Activated CD4-positive, alpha-beta T cell treated with anti-CD3 and anti-CD28 coated beads for 4 hours (primary cell): ENCODE measurements at regions not wholly inside any gene's neighbourhood (a gene's known extent, or its start where the extent isn't known, plus 50 kb on each side); places are given as distances from the start of the nearest gene placed in this dataset.
"Not testable (repeated sequence)": the region's sequence is repeated elsewhere in the genome, so short reads cannot be mapped to it uniquely, and the experiment has no call there.

ENCODE experiments used
- DNase-seq, 2 donors: peaks; one replicate each; pipeline ENCODE4 v3.0.0-alpha.2; 2020

- not testable (repeated sequence) for DNase-seq
Measured at GRCh38 chr1:194738843-194739242, 1552.4 kb upstream of the B3GALT2 start.

GRCh38 chr1:194734970-194735369 lies 1548.6 kb upstream of the B3GALT2 start:
- DNase-seq, result no peak

GRCh38 chr1:194731025-194731424 lies 1544.6 kb upstream of the B3GALT2 start:
- DNase-seq, result no peak

- no peak for DNase-seq
Measured at GRCh38 chr1:194730304-194730703, 1543.9 kb upstream of the B3GALT2 start.

GRCh38 chr1:194723067-194723466 lies 1536.7 kb upstream of the B3GALT2 start:
- DNase-seq, result no peak

DNA sequence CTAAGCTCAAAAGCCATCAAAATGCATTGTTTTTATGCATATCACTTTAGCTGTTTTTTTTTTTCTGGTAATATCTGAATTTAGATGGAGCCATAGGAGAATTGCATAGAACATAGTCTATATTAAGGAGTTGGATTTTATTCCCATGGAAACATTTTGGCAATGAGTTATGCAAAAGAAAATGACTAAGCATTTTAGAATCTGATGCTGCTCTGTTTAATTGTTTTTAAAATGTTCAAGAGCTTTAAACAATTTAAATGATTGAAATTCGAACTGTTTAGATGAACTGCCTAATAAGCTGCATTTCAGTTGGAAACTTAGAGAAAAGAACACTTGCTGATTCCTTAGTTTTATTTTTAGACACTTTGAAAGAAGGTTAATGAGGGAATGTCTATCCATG lies 1531.5 kb upstream of the B3GALT2 start:
- DNase-seq, result no peak

GRCh38 chr1:194717334-194717733 lies 1530.9 kb upstream of the B3GALT2 start:
- no peak for DNase-seq

- no peak for DNase-seq
Measured at GRCh38 chr1:194710671-194711070, 1524.3 kb upstream of the B3GALT2 start.

- no peak for DNase-seq
Measured at GRCh38 chr1:194709439-194709838, 1523.0 kb upstream of the B3GALT2 start.

DNA sequence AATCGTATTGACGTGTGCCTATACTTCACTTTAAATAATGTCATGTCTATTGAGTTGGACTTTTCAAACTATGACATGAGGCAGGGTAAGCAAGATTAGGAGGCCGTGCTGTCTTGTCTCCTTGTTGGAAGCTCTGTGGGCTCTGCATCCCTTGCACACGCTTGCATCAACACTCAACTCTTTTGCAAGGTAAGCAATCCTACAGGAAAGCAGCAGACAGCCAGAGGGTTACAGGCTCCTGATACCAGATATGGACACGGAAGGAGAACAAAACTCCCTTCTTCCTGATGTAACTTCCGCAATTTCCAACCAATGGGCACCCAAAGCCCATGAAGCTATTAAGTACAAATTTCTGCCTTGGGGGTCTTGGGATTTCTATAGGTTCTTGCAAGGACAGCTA lies 1520.7 kb upstream of the B3GALT2 start:
- no peak for DNase-seq

DNA sequence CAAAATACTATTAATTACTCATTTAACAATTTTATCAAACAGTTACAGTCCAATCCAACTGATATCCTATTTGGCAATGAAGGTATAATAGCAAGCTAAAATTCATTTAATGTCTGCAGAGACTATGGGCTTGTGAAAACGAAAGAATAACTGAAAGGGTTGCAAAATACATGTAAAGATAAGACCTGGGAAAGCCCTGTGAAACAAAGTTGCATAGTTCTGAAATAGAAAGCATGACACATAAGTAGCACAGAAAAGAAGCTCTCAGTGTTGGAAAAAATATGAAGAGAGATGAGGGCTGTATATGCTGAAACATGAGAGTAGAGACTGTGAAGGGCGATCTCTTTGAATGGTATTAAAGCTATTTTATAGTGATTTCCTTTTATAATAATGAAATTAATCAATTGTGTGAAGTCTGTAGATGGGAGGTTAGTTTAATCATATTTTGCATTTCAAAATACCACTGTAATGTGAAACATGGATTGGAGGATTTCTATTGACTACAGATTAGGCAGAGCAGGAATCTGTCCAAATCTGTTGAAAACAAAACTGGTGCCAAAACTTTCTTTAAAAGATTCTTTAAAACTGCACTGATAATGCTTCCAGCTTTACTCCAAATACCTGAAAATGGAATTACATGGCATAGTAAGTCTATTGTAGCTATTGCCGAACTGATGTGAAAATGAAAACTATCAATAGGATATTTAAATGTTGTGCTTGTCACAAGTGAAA lies 1518.9 kb upstream of the B3GALT2 start:
- no peak for DNase-seq

GRCh38 chr1:194698908-194699318 lies 1512.5 kb upstream of the B3GALT2 start:
- no peak for DNase-seq

GRCh38 chr1:194693244-194693643 lies 1506.8 kb upstream of the B3GALT2 start:
- no peak for DNase-seq

GRCh38 chr1:194684636-194685035 lies 1498.2 kb upstream of the B3GALT2 start:
- DNase-seq, result no peak

DNA sequence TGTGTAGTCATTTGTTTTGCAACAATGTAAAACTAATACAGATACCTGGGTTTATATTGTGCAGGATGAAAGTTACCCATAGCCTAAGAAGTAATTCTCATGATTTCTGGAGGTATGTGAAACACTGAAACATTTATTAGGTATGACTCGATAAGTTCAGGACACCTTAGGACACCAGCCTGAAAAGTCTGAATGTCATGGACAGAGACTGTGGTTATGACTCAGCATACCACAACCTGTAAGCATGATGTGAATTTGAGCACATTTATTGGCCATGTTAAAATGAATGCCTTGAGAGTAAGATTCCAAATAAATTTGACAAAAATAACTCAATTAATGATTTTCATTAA lies 1471.7 kb upstream of the B3GALT2 start:
- no peak for DNase-seq

DNA sequence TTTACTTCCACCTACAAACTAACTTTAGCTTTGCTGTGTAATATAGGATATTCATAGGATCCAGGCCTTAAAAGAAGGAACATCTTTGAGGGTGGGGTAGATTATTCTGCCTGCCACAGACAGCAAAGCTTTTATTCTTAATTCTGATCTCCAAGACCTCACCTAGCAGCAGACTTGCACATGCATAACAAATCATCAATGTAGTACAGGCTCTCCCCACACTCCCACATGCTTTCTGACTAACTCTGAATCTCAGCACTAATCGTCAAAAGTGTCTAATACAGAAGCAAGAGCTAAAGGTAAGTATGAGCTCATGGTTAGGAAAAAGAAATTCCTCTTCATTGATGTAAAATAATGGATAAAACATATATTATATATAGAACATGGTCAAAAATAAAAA lies 1468.5 kb upstream of the B3GALT2 start:
- DNase-seq, result no peak

- no peak for DNase-seq
Measured at GRCh38 chr1:194653385-194653784, 1467.0 kb upstream of the B3GALT2 start.

GRCh38 chr1:194647118-194647517 lies 1460.7 kb upstream of the B3GALT2 start:
- DNase-seq, result no peak

DNA sequence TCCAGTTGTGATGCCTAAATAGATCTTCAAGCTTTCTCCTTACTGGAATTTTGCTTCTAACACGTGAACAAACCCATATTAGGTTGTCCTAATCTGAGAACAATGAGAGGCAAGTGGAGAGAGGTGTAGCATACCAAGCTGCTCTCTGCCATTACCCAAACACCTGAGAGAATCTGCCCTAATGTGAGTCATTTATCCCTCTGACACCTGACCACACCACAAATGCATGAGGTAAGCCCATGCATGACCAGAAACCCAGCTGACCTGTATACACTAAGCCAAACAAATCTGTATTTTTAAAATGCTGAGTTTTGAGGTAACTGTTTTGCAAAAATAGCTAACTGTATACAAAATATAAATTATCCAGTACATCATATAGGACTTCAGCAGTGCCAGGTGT lies 1458.1 kb upstream of the B3GALT2 start:
- DNase-seq, result no peak

- DNase-seq, result no peak
Measured at GRCh38 chr1:194640322-194640721, 1453.9 kb upstream of the B3GALT2 start.

- no peak for DNase-seq
Measured at GRCh38 chr1:194629011-194629410, 1442.6 kb upstream of the B3GALT2 start.

- DNase-seq, result no peak
Measured at GRCh38 chr1:194624833-194625232, 1438.4 kb upstream of the B3GALT2 start.

DNA sequence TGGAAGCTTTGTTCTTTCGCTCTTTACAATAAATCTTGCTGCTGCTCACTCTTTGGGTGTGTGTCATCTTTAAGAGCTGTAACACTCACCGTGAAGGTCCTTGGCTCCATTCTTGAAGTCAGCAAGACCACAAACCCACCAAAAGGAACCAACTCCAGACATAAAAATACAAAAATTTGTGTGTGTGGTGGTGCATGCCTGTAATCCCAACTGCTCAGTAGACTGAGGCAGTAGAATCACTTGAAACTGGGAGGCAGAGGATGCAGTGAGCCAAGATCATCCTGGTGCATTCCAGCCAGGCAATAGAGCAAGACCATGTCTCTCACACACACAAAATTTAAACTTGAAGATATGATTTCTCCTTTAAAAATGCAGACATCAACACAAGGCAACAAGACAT lies 1431.7 kb upstream of the B3GALT2 start:
- DNase-seq, result no peak

DNA sequence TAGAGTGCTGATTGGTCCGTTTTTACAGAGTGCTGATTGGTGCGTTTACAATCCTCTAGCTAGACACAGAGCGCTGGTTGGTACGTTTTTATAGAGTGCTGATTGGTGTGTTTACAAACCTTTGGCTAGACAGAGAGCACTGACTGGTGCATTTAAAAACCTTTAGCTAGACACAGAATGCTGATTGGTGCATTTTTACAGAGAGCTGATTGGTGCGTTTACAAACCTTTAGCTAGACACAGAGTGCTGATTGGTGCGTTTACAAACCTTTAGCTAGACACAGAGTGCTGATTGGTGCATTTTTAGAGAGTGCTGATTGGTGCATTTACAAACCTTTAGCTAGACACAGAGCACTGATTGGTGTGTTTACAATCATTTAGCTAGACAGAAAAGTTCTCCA lies 1430.9 kb upstream of the B3GALT2 start:
- DNase-seq, result not testable (repeated sequence)

DNA sequence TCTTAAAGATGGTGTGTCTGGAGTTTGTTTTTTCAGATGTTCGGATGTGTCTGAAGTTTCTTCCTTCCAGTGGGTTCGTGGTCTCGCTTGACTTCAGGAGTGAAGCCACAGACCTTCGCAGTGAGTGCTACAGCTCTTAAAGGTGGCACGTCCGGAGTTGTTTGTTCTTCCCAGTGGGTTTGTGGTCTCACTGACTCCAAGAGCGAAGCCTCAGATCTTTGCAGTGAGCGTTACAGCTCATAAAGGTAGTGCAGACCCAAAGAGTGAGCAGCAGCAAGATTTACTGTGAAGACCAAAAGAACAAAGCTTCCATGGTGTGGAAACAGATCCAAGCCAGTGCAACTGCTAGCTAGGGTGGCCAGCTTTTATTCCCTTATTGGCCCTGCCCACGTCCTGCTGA lies 1430.4 kb upstream of the B3GALT2 start:
- DNase-seq, result no peak
